H1 (cell line): ENCODE measurements at regions not wholly inside any gene's neighbourhood (a gene's known extent, or its start where the extent isn't known, plus 50 kb on each side); places are given as distances from the start of the nearest gene placed in this dataset.

Experiments used
- CTCF ChIA-PET: fragments of 300-600 bp; sonication (Branson Sonifier 250); formaldehyde crosslinking; loops from one replicate; lab custom pipeline; 2021; ENCODE audit not compliant: partially characterized antibody; lab: Charles Lee
- POLR2A ChIA-PET: fragments of 300-600 bp; sonication (Branson Sonifier 250); formaldehyde crosslinking; loops from one replicate; lab custom pipeline; 2021; ENCODE audit warnings: inconsistent platforms; ENCODE audit not compliant: partially characterized antibody; lab: Charles Lee
- DNase-seq, 2 experiments: peaks; one replicate each; pipeline versions ENCODE4 v3.0.0 to v3.0.0-alpha.2; 2010 to 2022; ENCODE audit warnings: low spot score in 2 of 2, low read depth in 1 of 2, mixed read lengths in 1 of 2
- FAIRE-seq: peaks from 2 replicates; lab custom pipeline; 2011; peaks lifted over from hg19 to GRCh38; lab: Jason Lieb, UNC
- H2AFZ ChIP-seq: 2 replicates; pipeline ENCODE4 v1.8.1; 2012; ENCODE audit warnings: low read length, inconsistent platforms
- H2AK5ac ChIP-seq: 2 replicates; pipeline ENCODE4 v1.6.1; 2013; ENCODE audit warnings: low read depth, low read length
- H2BK120ac ChIP-seq: replicated peaks from 2 replicates; pipeline ENCODE3; 2013; ENCODE audit warnings: low read depth, low read length, inconsistent platforms
- H2BK12ac ChIP-seq: 2 replicates; pipeline ENCODE4 v1.6.1; 2013; ENCODE audit warnings: low read depth, low read length
- H2BK15ac ChIP-seq: 2 replicates; pipeline ENCODE4 v1.6.1; 2013; ENCODE audit warnings: low read length
- H2BK20ac ChIP-seq: 2 replicates; pipeline ENCODE4 v1.6.1; 2013; ENCODE audit warnings: low read length
- H2BK5ac ChIP-seq: 2 replicates; pipeline ENCODE4 v1.6.1; 2013; ENCODE audit warnings: low read depth, low read length
- H3K14ac ChIP-seq: 2 replicates; pipeline ENCODE4 v1.6.1; 2013; ENCODE audit warnings: inconsistent platforms; ENCODE audit not compliant: insufficient read length
- H3K18ac ChIP-seq: 2 replicates; pipeline ENCODE4 v1.6.1; 2013; ENCODE audit warnings: low read length; ENCODE audit errors: extremely low read depth
- H3K23ac ChIP-seq: 2 replicates; pipeline ENCODE4 v1.6.1; 2013; ENCODE audit warnings: inconsistent platforms; ENCODE audit not compliant: insufficient read length
- H3K23me2 ChIP-seq: 2 replicates; pipeline ENCODE4 v1.6.1; 2013; ENCODE audit warnings: low read depth, low read length
- H3K27ac ChIP-seq: 2 replicates; pipeline ENCODE4 v1.6.1; 2011; ENCODE audit warnings: low read depth, low read length, inconsistent platforms
- H3K27me3 ChIP-seq, 4 experiments: replicated peaks in 1 of 4; 1 replicate in 1 of 4; 2 replicates in 3 of 4; pipeline versions ENCODE4 v1.6.1 to v1.8.1; 2011 to 2013; ENCODE audit warnings: low read length in 3 of 4, mild to moderate bottlenecking in 3 of 4, inconsistent platforms in 2 of 4, mixed read lengths in 2 of 4, moderate library complexity in 1 of 4; ENCODE audit not compliant: control insufficient read depth in 3 of 4, insufficient read depth in 3 of 4; ENCODE audit errors: extremely low read depth in 1 of 4
- H3K36me3 ChIP-seq, 4 experiments: 2 replicates each; pipeline versions ENCODE4 v1.6.1 to v1.8.1; 2011 to 2013; ENCODE audit warnings: mild to moderate bottlenecking in 4 of 4, low read length in 3 of 4, moderate library complexity in 2 of 4, control low read depth in 1 of 4, inconsistent platforms in 1 of 4; ENCODE audit not compliant: insufficient read depth in 4 of 4, control insufficient read depth in 2 of 4
- H3K4ac ChIP-seq: replicated peaks from 2 replicates; pipeline ENCODE3; 2013; ENCODE audit warnings: low read length, low read depth, mixed read lengths, inconsistent platforms; ENCODE audit not compliant: insufficient read length
- H3K4me1 ChIP-seq, 4 experiments: replicated peaks in 1 of 4; 1 replicate in 1 of 4; 2 replicates in 3 of 4; pipeline versions ENCODE4 v1.6.1 to v1.8.1; 2011 to 2013; ENCODE audit warnings: low read length in 3 of 4, inconsistent platforms in 2 of 4, mixed read lengths in 1 of 4; ENCODE audit not compliant: insufficient read depth in 4 of 4, control insufficient read depth in 3 of 4
- H3K4me2 ChIP-seq, 2 experiments: 2 replicates each; pipeline versions ENCODE4 v1.6.1 to v1.8.1; 2011 to 2013; ENCODE audit warnings: low read depth in 2 of 2, low read length in 2 of 2, control low read depth in 1 of 2, inconsistent platforms in 1 of 2, mild to moderate bottlenecking in 1 of 2; ENCODE audit not compliant: insufficient read depth in 1 of 2
- H3K4me3 ChIP-seq, 4 experiments: fragments of 200-600, 300-600 bp in 1 of 4; sonication (generic), shearing (Covaris generic), sonication (Bioruptor Twin) in 1 of 4; 2 replicates each; pipeline versions ENCODE4 v1.5.1 to v1.8.1; 2011 to 2016; ENCODE audit warnings: low read length in 4 of 4, low read depth in 3 of 4, control low read depth in 2 of 4, inconsistent platforms in 2 of 4, mild to moderate bottlenecking in 2 of 4, mixed read lengths in 1 of 4, moderate library complexity in 1 of 4; ENCODE audit not compliant: insufficient read depth in 2 of 4; ENCODE audit errors: extremely low read depth in 1 of 4
- H3K56ac ChIP-seq: replicated peaks from 2 replicates; pipeline ENCODE3; 2013; ENCODE audit warnings: low read depth, mild to moderate bottlenecking, mixed read lengths, low read length, inconsistent platforms; ENCODE audit not compliant: insufficient read length
- H3K79me1 ChIP-seq: 2 replicates; pipeline ENCODE4 v1.6.1; 2013; ENCODE audit warnings: low read depth, low read length, control low read depth
- H3K79me2 ChIP-seq, 2 experiments: 2 replicates each; pipeline versions ENCODE4 v1.6.1 to v1.8.1; 2012 to 2013; ENCODE audit warnings: low read length in 2 of 2, mild to moderate bottlenecking in 2 of 2, inconsistent platforms in 1 of 2; ENCODE audit not compliant: insufficient read depth in 2 of 2, control insufficient read depth in 1 of 2
- H3K9ac ChIP-seq, 4 experiments: replicated peaks in 1 of 4; 1 replicate in 1 of 4; 2 replicates in 3 of 4; pipeline versions ENCODE4 v1.6.1 to v1.8.1; 2011 to 2013; ENCODE audit warnings: low read depth in 3 of 4, low read length in 3 of 4, control low read depth in 2 of 4, mild to moderate bottlenecking in 2 of 4, moderate library complexity in 2 of 4, inconsistent platforms in 1 of 4; ENCODE audit errors: extremely low read depth in 1 of 4
- H3K9me3 ChIP-seq, 2 experiments: 2 replicates each; pipeline versions ENCODE4 v1.6.1 to v1.8.1; 2012 to 2013; ENCODE audit warnings: mild to moderate bottlenecking in 2 of 2, moderate library complexity in 2 of 2, control low read depth in 1 of 2, inconsistent platforms in 1 of 2, low read depth in 1 of 2, low read length in 1 of 2, mixed read lengths in 1 of 2; ENCODE audit not compliant: insufficient read depth in 2 of 2
- H4K20me1 ChIP-seq, 2 experiments: replicated peaks in 1 of 2; 2 replicates each; pipeline versions ENCODE3 to v1.8.1; 2011 to 2013; ENCODE audit warnings: inconsistent platforms in 2 of 2, low read length in 2 of 2, mild to moderate bottlenecking in 1 of 2; ENCODE audit not compliant: insufficient read depth in 2 of 2, control insufficient read depth in 1 of 2
- H4K5ac ChIP-seq: 2 replicates; pipeline ENCODE4 v1.6.1; 2013; ENCODE audit warnings: low read length, low read depth, mixed read lengths, inconsistent platforms; ENCODE audit not compliant: insufficient read length
- H4K8ac ChIP-seq: 2 replicates; pipeline ENCODE4 v1.8.0; 2013; ENCODE audit warnings: mild to moderate bottlenecking, moderate library complexity, low read length, inconsistent platforms; ENCODE audit not compliant: insufficient read depth; ENCODE audit errors: extremely low read depth
- H4K91ac ChIP-seq: replicated peaks from 2 replicates; pipeline ENCODE3; 2013; ENCODE audit warnings: low read length, mixed read lengths, inconsistent platforms; ENCODE audit not compliant: insufficient read length
- CEBPB ChIP-seq: IDR thresholded peaks from 2 replicates; pipeline ENCODE4 v1.6.1; 2012; ENCODE audit warnings: low read depth, low read length
- CHD1 ChIP-seq: IDR thresholded peaks from 2 replicates; pipeline ENCODE4 v1.6.1; 2012; ENCODE audit warnings: low read depth, low read length, improper control_type of control experiment
- CREB1 ChIP-seq: IDR thresholded peaks from 2 replicates; pipeline ENCODE4 v1.6.1; 2012; ENCODE audit warnings: inconsistent platforms
- EGR1 ChIP-seq: IDR thresholded peaks from 2 replicates; pipeline ENCODE4 v1.6.1; 2011; ENCODE audit warnings: low read depth, low read length, borderline replicate concordance
- EZH2 ChIP-seq: fragments of 200-600 bp; sonication (generic); IDR thresholded peaks from 2 replicates; pipeline ENCODE4 v1.7.1; 2012; ENCODE audit warnings: low read depth, mild to moderate bottlenecking, moderate library complexity, low read length, inconsistent platforms; ENCODE audit not compliant: severe bottlenecking
- KDM1A ChIP-seq: fragments of 200-600, 300-600 bp; sonication (generic); IDR thresholded peaks from 2 replicates; pipeline ENCODE4 v1.7.1; 2016; ENCODE audit warnings: mild to moderate bottlenecking, low read length, borderline replicate concordance
- KDM4A ChIP-seq: IDR thresholded peaks from one replicate; pipeline ENCODE4 v1.7.1; 2012; ENCODE audit warnings: low read depth, mild to moderate bottlenecking, moderate library complexity, low read length, inconsistent platforms; ENCODE audit not compliant: severe bottlenecking
- POLR2A ChIP-seq, 2 experiments: IDR thresholded peaks; 1 replicate in 1 of 2; 2 replicates in 1 of 2; pipeline ENCODE4 v1.6.1; 2011; ENCODE audit warnings: low read depth in 2 of 2, low read length in 2 of 2, mild to moderate bottlenecking in 2 of 2; ENCODE audit errors: control extremely low read depth in 1 of 2
- TAF1 ChIP-seq: IDR thresholded peaks from 2 replicates; pipeline ENCODE4 v1.6.1; 2011; ENCODE audit warnings: mild to moderate bottlenecking, low read depth, low read length
- TAF7 ChIP-seq: optimal IDR thresholded peaks from 2 replicates; pipeline ENCODE3; 2011; ENCODE audit warnings: low read depth, mild to moderate bottlenecking, inconsistent platforms, low read length, moderate library complexity, borderline replicate concordance
- TBP ChIP-seq: IDR thresholded peaks from 2 replicates; pipeline ENCODE4 v1.6.1; 2011; ENCODE audit warnings: low read depth, low read length, improper control_type of control experiment
- TCF12 ChIP-seq: IDR thresholded peaks from 2 replicates; pipeline ENCODE4 v1.6.1; 2011; ENCODE audit warnings: low read depth, mild to moderate bottlenecking, low read length
- YY1 ChIP-seq: IDR thresholded peaks from 2 replicates; pipeline ENCODE4 v1.6.1; 2011; ENCODE audit warnings: low read depth, mild to moderate bottlenecking, low read length
- WGBS, 2 experiments: shearing (Covaris generic) in 1 of 2; methylation state at CpG; one replicate each; pipeline versions ENCODE4 v1.1.6 to v1.1.7; 2013 to 2015; ENCODE audit warnings: low lambda C conversion rate in 2 of 2, mixed read lengths in 2 of 2, inconsistent platforms in 1 of 2, low coverage in 1 of 2, missing lambda C conversion rate in 1 of 2; ENCODE audit not compliant: insufficient replicate concordance in 2 of 2, insufficient coverage in 1 of 2, insufficient read length in 1 of 2; ENCODE audit errors: extremely low coverage in 1 of 2, missing lambda C conversion rate in 1 of 2; 5-methylcytosine and 5-hydroxymethylcytosine counted together
- TF ChIP-seq, protein P1 (sequence below): IDR thresholded peaks from 2 replicates; pipeline ENCODE4 v1.6.1; 2011; ENCODE audit warnings: low read depth, mild to moderate bottlenecking, low read length; ENCODE audit not compliant: insufficient read depth

DNA sequence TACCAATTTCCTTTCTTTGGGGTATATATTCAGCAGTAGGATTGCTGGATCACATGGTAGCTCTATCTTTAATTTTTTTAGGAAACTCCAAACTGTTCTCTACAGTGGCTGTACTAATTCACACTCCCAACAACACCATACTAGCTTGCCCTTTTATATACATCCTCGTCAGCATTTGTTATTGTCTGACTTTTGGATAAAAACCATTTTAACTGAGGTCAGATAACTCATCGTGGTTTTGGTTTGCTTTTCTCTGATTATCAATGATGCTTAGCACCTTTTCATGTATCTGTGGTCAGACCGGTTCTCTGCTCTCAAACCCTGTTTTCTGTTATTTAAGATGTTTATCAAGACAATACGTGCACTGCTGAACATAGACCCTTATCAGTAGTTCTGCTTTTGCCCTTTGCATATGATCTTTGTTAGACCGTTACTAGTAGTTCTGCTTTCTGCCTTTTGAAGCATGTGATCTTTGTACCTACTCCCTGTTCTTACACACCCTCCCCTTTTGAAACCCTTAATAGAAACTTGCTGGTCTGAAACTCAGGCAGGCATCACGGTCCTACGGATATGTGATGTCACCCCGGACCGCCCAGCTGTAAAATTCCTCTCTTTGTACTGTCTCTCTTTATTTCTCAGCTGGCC lies 474.3 kb downstream of the RSL24D1 start:
- H3K27ac ChIP-seq, result no peak overlapping the region
- H3K79me1 ChIP-seq, result no peaks in the 10 kb centered on the region
- no peak overlapping the region for H3K4ac ChIP-seq
- no peak overlapping the region for H3K4me3 ChIP-seq
- H3K9me3 ChIP-seq, result peaks cover 21 to 23% of the 10 kb centered on the region in 2 experiments; a peak in 3 of 4 replicates
- no peak overlapping the region for H2BK12ac ChIP-seq
- WGBS, 2 experiments, result 92% methylated on average over 9 of the region's 9 CpGs; no CpG with 5 or more reads in 1 of the 2 experiments
- H3K23me2 ChIP-seq, result peaks cover 1% of the 10 kb centered on the region; the same call in 1 of the 2 replicates
- no peaks in the 10 kb centered on the region for H3K4me1 ChIP-seq
- H3K56ac ChIP-seq, result no peak overlapping the region
- no peak overlapping the region for H4K5ac ChIP-seq
- no peaks in the 10 kb centered on the region for H3K27me3 ChIP-seq
- no peak overlapping the region for H2AK5ac ChIP-seq
- no peak overlapping the region for H2AFZ ChIP-seq
- no peak overlapping the region for H4K8ac ChIP-seq
- H4K20me1 ChIP-seq, result no peaks in the 10 kb centered on the region
- no peak overlapping the region for H3K23ac ChIP-seq
- FAIRE-seq (no peak), DNase-seq (no peak)
- ChIA-PET CTCF (no interaction called here), POLR2A (no interaction called here)
- H3K79me2 ChIP-seq, result no peaks in the 10 kb centered on the region
- H3K14ac ChIP-seq, result no peak overlapping the region
- H2BK120ac ChIP-seq, result no peak overlapping the region
- no peak overlapping the region for H3K9ac ChIP-seq
- H2BK5ac ChIP-seq, result no peak overlapping the region
- no peak overlapping the region for H3K18ac ChIP-seq
- H3K36me3 ChIP-seq, result no peaks in the 10 kb centered on the region
- no peak overlapping the region for H4K91ac ChIP-seq
- H2BK15ac ChIP-seq, result no peak overlapping the region
- no peak overlapping the region for H2BK20ac ChIP-seq
- no peak overlapping the region for H3K4me2 ChIP-seq
- no peak for TF ChIP-seq CEBPB
- TF ChIP-seq TCF12, result no peak
- no peak for TF ChIP-seq TAF7
- no peak for TF ChIP-seq EZH2
- no peak for TF ChIP-seq POLR2A (IDR thresholded peaks at IDR 0.05; ENCODE audit: control extremely low read depth in 1 of 2, low read depth in 2 of 2, low read length in 2 of 2)
- TF ChIP-seq KDM4A, result no peak
- no peak for TF ChIP-seq YY1
- TF ChIP-seq KDM1A, result no peak
- TF ChIP-seq, protein P1, sequence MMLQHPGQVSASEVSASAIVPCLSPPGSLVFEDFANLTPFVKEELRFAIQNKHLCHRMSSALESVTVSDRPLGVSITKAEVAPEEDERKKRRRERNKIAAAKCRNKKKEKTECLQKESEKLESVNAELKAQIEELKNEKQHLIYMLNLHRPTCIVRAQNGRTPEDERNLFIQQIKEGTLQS, result no peak
- no peak for TF ChIP-seq TBP
- TF ChIP-seq CREB1, result no peak
- TF ChIP-seq CHD1, result no peak
- TF ChIP-seq TAF1, result no peak
- TF ChIP-seq EGR1, result no peak
